ENCODE measurements at regions not wholly inside any gene's neighbourhood (a gene's known extent, or its start where the extent isn't known, plus 50 kb on each side); places are given as distances from the start of the nearest gene placed in this dataset.

DNA sequence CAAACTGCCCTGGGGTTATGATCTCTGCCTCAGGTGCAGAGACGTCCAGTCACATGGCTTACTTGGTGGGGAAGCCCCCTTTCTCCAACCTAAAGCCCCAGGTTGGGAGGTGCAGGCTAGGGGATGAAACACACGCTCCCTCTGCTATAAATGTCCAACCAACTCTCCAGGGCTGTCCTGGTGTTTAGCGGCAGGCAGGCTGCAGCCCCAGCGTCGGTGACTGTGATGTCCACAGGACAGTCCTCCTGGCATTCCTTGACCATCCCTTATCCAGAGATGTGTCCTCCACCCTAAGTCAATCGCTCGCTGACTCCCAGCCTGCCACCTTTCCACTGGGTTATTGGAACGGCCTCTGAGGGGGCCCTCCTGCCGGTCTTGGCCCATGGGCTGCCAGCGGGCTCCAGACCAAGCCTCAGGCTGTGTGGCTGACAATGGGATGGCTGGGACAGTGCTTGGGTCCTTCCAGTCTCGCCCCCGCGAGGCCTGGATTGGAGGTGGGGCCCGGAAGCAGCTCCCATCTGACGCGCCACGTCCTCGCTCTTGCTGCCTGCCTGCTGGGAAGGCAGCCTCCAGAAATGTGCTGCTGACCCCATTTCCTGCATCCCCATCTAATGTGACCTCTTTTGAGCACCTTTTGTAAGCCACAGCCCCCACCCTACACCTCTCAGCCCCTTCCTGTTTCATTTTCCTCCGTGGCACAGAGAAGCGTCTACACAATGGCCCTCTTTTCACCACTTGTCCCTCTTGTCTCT, 60.8 kb upstream of the ADRA2C start:
- intact Hi-C loops (cut with DNase I) = no loop called here
- H3K4me3 ChIP-seq = no peak overlapping the region
- no peaks in the 10 kb centered on the region for H3K36me3 ChIP-seq
- H3K9me3 ChIP-seq = no peaks in the 10 kb centered on the region
- no peak overlapping the region for H3K27ac ChIP-seq (replicated peaks in 1 of 4)
- H3K27me3 ChIP-seq = peaks cover 0 to 86% (median 4%) of the 10 kb centered on the region in 4 donors
- TF ChIP-seq POLR2A (IDR thresholded peaks at IDR 0.05; ENCODE audit: low read depth) (no peak), POLR2AphosphoS5 (IDR thresholded peaks at IDR 0.05) (no peak), EP300 (IDR thresholded peaks at IDR 0.05) (no peak)
- TF ChIP-seq, protein P1, sequence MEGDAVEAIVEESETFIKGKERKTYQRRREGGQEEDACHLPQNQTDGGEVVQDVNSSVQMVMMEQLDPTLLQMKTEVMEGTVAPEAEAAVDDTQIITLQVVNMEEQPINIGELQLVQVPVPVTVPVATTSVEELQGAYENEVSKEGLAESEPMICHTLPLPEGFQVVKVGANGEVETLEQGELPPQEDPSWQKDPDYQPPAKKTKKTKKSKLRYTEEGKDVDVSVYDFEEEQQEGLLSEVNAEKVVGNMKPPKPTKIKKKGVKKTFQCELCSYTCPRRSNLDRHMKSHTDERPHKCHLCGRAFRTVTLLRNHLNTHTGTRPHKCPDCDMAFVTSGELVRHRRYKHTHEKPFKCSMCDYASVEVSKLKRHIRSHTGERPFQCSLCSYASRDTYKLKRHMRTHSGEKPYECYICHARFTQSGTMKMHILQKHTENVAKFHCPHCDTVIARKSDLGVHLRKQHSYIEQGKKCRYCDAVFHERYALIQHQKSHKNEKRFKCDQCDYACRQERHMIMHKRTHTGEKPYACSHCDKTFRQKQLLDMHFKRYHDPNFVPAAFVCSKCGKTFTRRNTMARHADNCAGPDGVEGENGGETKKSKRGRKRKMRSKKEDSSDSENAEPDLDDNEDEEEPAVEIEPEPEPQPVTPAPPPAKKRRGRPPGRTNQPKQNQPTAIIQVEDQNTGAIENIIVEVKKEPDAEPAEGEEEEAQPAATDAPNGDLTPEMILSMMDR (IDR thresholded peaks at IDR 0.05) = no peak
- no peak for DNase-seq (ENCODE audit: extremely low spot score)
- WGBS = 87% methylated on average over 14 of the region's 20 CpGs
- H3K4me1 ChIP-seq = no peaks in the 10 kb centered on the region

DNA sequence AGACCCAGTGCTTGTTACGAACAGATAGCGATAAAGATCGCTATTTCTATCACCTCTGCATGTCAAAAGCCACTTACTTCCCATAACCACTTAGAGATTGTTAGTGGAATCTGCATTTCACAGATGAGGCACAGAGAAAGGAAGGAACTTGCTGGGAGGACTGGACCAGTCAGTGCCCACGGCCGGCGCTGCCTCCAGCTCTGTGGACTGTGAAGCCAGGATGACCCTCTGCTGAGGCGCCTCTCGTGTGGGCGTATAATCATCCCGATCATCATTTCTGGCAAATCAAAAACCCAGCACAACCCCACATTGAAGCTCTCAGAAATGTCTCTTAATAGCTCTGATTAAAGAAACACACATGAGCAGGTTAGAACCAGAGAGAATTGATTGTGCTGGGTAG, 61.5 kb upstream of the ADRA2C start:
- Histone ChIP-seq H3K27ac (replicated peaks in 1 of 4) (no peak overlapping the region), H3K4me3 (no peak overlapping the region), H3K36me3 (no peaks in the 10 kb centered on the region), H3K4me1 (no peaks in the 10 kb centered on the region), H3K9me3 (no peaks in the 10 kb centered on the region), H3K27me3 (peaks cover 0 to 92% (median 4%) of the 10 kb centered on the region in 4 donors)
- no peak for DNase-seq (ENCODE audit: extremely low spot score)
- WGBS = 75% methylated on average over 10 of the region's 10 CpGs
- TF ChIP-seq POLR2A (IDR thresholded peaks at IDR 0.05; ENCODE audit: low read depth) (no peak), POLR2AphosphoS5 (IDR thresholded peaks at IDR 0.05) (no peak), EP300 (IDR thresholded peaks at IDR 0.05) (no peak)
- TF ChIP-seq, protein P1 (IDR thresholded peaks at IDR 0.05) = no peak
- intact Hi-C loops (cut with DNase I) = no loop called here

DNA sequence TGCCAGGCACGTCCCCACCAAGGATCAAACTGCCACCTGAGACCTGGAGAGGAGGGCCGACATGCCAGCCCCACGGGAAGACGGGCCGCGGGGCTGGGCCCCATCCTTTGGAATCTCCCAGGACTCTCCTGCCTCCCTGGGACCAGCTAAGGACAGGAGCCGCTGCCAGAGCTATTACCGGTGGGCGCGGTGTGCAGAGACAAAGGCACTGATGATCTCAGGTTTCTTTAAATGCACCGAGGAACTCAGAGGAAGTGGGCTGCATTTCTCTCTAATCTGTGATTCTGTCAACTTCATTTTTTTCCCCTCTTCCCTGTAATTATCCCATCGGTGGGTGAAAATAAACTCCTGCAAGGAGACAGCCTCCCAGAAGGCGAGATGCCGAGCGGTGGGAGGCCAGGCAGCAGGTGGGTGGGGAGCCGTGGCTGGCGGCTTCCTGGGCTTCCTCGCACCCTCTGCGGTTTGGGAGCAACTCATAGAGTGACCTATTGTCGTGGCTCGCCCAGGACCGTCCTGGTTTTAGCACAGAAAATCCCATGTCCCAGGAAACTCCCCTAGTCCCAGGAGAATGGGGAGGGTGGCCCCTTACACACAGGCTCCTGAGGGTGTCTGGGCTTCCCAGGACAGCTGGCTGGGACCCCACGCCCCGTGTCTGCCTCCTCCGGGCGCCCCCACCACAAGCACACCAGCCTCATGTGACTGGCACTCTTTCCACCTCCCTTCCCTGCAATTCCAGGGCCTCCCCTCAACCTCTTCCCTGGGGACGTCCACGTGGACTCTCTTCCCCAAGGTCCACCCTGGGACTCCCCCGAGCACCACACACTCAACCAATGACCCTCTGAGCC, 62.3 kb upstream of the ADRA2C start:
- Histone ChIP-seq H3K27me3 (peaks cover 0 to 95% (median 4%) of the 10 kb centered on the region in 4 donors), H3K36me3 (no peaks in the 10 kb centered on the region), H3K4me1 (no peaks in the 10 kb centered on the region), H3K27ac (replicated peaks in 1 of 4) (no peak overlapping the region), H3K9me3 (no peaks in the 10 kb centered on the region), H3K4me3 (no peak overlapping the region)
- WGBS = 29% methylated on average over 22 of the region's 29 CpGs
- TF ChIP-seq, protein P1 (IDR thresholded peaks at IDR 0.05) = no peak
- TF ChIP-seq POLR2AphosphoS5 (IDR thresholded peaks at IDR 0.05) (no peak), EP300 (IDR thresholded peaks at IDR 0.05) (no peak), POLR2A (IDR thresholded peaks at IDR 0.05; ENCODE audit: low read depth) (no peak)
- intact Hi-C loops (cut with DNase I) = no loop called here
- DNase-seq (ENCODE audit: extremely low spot score) = no peak

DNA sequence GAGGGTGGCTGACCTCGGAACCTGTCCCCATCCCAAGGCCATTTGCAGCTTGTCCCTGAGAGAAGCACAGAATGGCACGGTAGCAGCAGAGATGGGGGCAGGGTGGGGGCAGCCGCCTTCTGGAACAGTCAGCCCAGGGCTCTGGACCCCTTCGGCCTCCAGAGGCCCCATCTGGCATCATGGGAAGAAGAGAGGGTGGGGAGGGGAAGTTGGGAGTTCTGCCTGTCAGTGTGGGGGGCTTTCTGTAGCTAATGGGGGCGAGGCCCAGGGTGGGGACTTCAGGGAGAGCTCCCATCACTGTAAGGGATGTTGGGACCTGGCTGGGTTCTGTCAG, 62.9 kb upstream of the ADRA2C start:
- H3K4me3 ChIP-seq = no peak overlapping the region
- 47% methylated on average over 2 of the region's 5 CpGs for WGBS
- no peak for DNase-seq (ENCODE audit: extremely low spot score)
- H3K27me3 ChIP-seq = peaks cover 0 to 94% (median 4%) of the 10 kb centered on the region in 4 donors
- H3K36me3 ChIP-seq = no peaks in the 10 kb centered on the region
- no peaks in the 10 kb centered on the region for H3K4me1 ChIP-seq
- H3K9me3 ChIP-seq = no peaks in the 10 kb centered on the region
- TF ChIP-seq POLR2A (IDR thresholded peaks at IDR 0.05; ENCODE audit: low read depth) = no peak
- TF ChIP-seq POLR2AphosphoS5 (IDR thresholded peaks at IDR 0.05) = no peak
- TF ChIP-seq, protein P1 (IDR thresholded peaks at IDR 0.05) = no peak
- no peak for TF ChIP-seq EP300 (IDR thresholded peaks at IDR 0.05)
- H3K27ac ChIP-seq (replicated peaks in 1 of 4) = no peak overlapping the region
- intact Hi-C loops (cut with DNase I) = no loop called here
